Superior temporal gyrus (tissue), 1 donor: ENCODE measurements at regions not wholly inside any gene's neighbourhood (a gene's known extent, or its start where the extent isn't known, plus 50 kb on each side); places are given as distances from the start of the nearest gene placed in this dataset.
"Not testable (repeated sequence)": the region's sequence is repeated elsewhere in the genome, so short reads cannot be mapped to it uniquely, and the experiment has no call there.

ENCODE experiments used
- DNase-seq: peaks from one replicate; pipeline ENCODE4 v3.0.0-alpha.2; 2016; ENCODE audit errors: extremely low spot score

DNA sequence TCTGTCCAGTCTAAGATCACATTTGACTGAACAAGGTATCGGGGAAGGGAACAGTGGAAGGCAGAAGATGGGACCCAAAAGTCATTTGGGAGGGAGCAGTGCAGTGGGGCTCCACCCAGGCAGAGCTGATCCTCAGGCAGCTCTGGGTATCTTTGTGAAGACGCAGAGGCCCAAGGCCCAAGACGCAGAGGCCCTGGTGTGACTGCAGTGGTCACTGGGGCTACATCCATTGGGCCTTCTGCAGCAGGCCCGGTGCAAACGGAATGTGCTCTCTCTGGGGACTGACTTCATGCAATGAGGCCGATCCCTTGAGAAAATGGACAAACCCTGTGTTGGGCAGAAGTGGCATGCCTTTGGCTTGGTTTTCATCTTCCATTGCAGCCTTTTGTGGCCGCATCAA is 463.4 kb upstream of the ZNF507 start:
- DNase-seq: no peak

DNA sequence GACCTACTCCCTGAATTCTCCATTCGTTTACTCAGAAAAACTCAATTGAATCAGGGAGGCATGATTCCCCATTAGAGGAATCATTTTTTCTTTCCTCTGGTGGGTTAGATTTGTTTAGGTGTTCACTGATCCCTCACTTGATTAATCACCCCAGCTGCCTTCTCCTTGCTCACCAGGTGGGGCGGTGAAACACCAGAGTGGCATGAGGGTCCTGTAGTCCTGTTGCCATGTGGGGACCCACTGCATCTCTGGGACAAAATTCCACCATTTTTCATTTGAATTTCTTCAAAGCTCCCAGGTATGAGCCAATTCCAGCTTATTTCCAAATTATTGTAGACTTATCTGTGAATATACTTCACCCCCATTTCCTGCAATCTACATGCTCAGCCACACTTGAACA is 462.7 kb upstream of the ZNF507 start:
- no peak for DNase-seq

DNA sequence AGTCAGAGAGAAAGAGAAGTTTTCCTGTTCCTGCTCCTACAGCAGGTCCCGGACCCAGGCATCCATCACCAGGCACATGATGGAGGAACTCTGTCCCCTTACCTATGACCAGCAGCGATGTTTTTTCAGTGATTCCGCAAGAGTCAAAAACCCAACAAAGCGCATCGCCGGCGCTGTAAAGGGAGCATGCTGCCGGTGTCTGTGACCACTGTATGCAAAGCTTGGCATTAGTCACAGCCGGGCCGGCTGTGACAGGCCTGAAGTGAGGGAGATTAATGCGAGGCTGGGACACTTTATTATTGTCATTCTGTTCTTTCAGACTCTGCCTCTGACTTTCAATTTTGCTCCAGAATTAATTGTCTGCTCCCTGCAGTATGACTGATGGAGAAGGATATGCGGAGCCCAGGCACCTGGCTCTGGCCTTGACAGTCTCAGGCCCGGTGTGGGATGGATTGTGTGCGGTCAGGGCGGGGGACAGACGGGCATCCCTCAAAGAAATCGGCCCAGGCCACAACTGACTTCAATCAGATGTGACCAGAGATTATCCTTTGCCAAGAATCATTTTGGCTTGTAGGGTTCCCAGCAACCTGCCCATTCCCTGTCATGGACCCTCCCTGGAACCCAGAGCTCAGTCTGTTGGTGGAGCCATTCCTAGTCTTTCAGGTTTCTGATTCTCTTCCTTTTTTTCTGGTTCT is 462.0 kb upstream of the ZNF507 start:
- no peak for DNase-seq

DNA sequence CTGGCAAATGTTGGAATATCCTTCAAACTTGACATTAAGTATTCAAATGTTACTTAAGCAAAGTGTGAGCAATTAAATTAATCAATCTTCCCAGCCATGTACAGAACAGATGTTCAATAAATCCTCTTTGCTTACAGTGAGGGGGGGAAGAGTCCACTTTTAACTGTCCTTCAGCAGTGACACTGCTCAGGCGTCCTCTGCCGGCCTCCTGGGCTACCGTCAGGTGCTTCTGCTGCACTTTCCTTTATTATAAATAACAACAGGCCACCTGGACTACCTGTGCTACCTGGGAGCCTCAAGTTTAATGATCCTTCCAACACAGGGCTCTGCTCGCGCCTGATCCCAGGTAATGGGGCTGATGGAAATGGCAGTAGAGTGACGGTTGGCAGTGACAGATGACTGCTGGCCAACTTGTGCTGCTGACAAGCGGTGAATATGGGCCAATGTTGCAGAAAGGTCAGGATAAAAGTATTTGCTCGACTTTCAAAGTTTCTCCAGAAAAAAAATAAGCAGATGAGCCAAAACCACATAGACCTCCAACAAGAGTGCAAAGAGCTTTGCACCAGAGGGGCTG is 460.0 kb upstream of the ZNF507 start:
- DNase-seq: no peak

DNA sequence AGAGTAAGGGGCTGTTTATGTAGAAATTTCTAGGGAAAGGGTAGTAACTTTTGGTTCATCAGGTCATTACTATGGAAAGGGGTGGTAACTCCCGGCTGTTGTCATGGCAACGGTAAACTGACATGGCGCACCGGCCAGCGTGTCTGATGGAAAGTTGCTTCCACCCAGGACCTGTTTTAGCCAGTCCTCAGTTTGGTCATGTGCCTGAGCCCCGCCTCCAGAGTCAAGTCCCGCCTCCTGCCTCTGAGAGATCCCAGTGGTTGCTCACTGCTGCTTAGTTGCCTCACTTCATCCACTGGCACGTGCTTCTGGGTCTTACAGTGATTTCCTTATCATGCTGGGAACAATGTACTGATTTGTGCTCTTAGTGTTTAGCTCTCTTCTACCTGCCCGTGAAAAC is 455.2 kb upstream of the ZNF507 start:
- DNase-seq: no peak

DNA sequence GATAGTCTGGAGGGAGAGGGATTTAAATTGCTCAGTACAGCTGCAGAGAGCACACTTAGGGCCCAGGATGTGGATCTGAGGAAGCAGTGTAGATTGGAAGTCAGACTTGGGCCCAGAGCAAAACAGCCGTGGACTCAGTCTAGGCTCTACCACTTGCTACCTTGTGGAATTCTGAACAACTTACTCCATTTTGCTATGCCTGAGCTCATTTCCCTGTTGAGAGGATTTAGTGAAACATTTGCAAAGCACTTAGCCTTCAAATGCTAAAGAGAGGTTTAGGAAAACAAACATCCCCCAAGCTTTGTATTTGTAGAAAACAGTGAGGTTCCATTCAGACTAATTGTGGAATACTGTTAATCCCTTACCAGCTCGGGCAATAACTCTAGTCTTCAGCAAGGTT is 453.4 kb upstream of the ZNF507 start:
- no peak for DNase-seq

DNA sequence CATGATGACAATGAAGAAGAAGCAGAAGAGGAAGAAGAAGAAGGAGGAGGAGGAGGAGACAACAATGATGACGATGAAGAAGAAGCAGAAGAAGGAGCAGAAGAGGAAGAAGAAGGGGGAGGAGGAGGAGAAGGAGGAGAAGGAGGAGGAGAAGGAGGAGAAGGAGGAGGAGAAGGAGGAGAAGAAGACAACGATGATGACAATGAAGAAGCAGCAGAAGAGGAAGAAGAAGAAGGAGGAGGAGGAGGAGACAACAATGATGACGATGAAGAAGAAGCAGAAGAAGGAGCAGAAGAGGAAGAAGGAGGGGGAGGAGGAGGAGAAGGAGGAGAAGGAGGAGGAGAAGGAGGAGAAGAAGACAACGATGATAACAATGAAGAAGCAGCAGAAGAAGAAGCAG is 451.9 kb upstream of the ZNF507 start:
- DNase-seq: not testable (repeated sequence)

DNA sequence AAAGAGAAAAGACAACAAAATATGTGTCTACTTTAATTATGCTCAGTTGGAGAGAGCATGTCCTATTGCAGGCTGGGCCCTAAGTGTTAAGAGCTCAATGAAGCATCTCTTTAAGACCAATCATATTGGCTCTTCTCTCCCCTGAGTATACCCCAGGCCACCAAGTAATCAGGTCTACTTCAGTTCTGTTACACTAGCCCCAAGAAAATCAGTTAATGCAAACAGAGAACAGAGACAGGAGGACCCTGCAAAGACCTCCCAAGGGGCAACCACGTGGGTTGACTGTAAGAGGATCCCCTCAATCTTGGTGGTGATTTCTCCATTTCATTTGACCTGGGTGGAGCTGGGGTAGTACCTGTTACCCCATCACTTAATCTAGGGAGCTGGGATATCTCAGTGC is 451.0 kb upstream of the ZNF507 start:
- DNase-seq: no peak

DNA sequence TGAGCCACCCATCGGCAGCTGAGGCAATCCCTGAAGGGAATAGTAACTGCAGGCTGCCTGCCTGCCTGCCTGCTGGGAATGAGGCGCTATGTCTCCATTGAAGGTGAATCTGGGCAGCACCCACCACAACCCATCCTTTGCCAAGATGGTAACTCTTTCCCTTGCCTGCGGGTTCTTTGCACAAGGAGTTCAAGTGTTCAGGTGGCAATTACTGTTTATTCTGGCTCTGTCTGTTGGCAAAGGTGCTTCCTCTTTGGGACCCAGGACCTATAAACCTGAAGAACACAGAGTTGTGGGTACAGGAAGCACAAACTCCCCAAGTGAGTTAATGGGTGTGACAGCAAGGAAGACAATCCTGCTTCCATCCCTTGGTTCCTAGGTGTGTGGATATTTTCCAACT is 448.1 kb upstream of the ZNF507 start:
- DNase-seq: no peak

DNA sequence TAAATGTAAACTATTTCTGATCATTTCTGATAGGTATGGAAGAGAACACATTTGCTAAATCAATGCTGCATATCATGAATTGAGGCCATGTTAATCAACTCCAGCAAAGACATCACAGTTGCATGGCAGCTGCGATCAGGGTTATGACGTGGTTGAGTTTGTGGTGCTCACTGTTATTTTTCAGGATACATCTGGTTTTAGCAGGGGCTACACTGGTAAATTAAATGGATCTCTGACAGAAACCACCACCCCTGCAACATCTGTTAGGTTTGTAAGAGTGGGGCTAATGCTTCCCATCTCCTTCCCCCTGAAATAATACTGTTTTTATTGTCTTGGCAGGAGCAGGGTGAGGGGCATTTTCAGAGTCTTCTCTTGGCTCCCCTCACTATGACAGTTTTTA is 444.4 kb upstream of the ZNF507 start:
- DNase-seq: no peak

DNA sequence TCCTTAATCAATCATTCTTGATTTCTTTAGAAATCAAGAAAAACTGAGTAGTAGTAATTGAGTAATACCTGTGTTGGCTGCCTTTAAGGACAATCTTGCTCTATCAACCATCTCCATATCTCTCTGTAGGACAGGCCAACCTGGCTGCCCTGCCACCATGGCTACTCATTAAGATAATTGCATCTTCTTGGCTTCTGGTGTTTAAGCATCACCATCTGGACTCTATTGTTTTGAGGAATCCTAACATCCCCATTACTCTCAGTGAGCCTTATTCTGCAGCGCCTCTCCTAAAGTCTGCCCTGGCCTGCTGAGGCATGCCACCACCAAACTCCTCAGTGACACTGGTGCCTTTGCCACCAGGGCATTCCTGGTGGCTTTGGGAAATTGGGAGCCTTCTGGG is 442.6 kb upstream of the ZNF507 start:
- DNase-seq: no peak

DNA sequence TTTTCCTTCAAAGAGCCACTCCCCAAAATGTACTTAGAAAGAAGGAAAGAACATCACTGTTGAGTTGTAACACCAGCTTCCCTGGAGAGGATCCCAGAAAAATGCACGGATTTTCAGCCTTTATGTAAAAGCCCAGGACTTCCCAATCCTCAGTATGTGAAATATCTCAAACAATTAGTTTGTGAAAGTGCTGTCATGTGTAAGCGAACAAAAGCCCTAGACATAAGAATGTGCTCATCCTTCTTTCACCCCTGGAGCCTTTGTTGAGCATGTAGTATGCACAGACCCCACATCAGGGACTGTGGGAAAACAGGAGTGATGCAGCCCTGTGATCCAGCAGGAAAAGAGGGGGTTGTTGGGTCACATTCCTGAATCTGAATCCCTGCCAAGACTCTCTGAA is 441.4 kb upstream of the ZNF507 start:
- peak; percentile 18 for DNase-seq

DNA sequence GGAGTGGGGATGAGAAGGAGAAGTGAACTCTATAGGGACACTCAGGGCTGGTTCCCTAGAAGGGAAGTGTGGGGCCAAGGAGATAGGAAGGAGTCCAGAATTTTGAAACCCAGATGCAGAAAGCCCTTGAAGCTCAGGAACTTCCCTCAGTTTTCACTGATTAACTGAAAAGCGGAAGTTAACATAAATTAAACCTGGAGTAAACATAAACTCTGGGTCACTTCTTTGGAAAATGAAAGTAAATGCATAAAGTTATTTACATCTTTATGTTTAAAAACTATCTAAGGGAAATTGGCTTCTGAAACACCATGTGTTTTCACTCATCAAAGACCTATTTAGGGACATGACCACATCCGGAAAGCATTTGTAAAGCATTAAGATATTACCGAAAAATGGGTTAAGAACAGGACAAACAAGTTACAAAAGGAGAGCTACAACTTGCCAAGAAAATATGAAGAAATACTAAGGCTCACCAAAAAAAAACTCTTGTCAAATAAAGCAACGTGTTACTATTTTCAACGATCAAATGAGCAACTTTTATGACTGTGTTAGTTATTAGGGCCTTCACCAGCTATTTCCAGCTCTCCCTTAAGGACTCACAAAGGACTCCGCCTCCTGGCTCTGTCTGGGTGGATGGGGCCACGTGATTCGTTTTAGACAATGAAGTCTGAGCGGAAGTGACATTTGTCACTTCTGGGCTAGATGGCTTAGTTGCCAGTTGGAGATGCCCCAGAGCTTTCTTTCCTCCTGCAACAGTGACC is 439.1 kb upstream of the ZNF507 start:
- DNase-seq: no peak

DNA sequence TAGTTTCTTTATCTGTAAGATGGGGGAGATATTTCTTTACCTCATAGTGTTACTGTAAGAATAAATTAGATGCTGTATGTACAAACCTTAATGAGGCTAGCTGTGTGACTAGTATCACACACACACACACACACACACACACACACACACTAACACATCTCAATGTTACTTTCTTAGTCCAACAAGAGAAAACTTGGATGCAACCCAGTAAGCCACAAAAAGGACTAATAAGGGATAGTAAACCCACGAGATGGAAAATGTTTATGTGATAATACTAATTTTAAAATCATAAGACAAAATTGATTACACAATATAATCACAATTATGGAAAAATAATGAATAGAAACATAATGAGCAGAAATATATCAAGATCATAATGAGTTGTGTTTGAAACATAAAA is 437.7 kb upstream of the ZNF507 start:
- no peak for DNase-seq

DNA sequence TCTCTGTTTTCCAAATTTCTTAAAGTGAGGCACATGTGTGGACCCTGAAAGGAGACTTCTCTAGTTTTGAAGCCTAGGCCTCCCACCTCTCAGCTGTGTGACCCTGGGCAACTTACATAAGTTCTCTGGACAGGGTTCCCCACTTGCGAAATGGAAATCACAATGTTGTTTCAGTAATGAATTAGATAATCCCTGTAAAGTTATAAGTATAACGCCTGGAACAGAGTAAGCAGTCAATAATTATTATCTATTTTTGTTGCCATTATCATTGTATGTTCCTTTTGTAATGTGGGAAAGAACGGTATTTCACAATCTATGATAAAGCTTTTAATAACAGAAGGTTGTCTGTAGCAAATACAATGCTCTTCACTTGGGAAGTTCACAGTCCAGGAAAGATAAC is 437.3 kb upstream of the ZNF507 start:
- no peak for DNase-seq

DNA sequence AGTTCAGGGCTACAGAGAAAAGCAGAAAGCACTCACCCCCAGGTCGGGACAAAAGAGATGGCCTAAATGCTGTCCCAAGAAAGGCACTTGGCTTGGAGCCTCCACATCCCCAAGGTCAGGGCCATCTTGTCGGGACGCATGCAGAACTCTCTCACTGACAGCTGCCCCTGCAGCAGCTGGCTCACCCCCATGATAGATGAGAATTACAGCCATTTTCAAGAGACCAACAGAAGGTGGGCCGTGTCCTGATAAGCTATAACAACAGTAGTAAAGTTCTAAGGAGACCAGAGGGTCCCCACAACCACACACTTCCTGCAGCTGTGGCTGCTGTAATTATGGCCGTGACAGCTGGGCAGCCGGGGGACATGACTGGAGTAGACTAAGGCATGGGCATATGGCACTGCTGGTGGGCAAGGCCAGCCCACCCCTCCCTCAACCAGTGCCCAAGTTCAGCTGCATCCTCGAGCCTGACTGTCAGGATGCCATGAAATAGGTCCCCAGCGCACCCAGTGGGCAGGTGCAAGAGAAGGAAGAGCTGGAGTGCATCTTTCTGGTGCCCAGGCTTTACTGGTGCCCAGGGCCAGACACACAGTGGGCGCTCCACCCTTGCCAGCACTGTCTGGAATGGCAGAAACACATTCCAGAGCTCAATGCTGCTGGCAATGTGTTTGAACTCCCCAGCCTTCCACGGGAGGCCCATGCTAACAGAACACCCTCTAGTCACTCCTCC is 436.7 kb upstream of the ZNF507 start:
- no peak for DNase-seq

DNA sequence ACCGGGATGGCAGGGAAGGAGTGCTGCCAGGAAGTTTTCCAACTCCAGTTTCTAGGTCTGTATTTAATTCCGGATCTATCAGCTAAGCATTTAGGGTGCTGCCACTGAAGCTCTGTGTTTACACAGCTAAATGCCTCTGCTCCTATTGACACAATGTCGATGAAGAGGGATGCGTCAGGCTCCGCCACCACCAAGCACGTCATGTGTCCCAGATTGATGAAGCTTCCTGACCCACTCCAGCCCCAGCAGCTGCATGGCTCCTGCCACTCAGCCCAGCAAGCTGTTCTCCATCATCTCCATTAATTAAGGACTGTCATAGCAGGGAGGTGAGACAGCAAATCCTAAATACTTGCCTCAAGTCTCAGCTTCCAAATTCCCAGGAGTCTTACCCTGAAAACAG is 435.2 kb upstream of the ZNF507 start:
- no peak for DNase-seq

DNA sequence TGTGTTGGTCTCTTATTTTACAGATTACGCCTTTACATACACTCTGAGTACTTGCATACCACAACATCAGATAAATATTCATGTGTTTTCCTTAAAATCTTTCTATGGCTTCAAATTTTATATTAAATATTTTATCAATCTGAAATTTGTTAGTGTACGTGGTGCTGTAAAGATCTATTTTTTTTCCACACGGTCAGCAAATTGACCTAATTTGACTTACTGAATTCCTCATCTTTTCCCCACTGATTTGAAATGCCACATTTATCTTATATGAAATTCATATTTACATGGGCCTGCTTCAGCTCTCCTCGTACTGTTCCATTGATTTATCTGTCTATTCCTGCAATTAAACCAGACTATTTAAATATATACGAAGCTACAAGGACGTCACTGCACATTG is 433.8 kb upstream of the ZNF507 start:
- no peak for DNase-seq

DNA sequence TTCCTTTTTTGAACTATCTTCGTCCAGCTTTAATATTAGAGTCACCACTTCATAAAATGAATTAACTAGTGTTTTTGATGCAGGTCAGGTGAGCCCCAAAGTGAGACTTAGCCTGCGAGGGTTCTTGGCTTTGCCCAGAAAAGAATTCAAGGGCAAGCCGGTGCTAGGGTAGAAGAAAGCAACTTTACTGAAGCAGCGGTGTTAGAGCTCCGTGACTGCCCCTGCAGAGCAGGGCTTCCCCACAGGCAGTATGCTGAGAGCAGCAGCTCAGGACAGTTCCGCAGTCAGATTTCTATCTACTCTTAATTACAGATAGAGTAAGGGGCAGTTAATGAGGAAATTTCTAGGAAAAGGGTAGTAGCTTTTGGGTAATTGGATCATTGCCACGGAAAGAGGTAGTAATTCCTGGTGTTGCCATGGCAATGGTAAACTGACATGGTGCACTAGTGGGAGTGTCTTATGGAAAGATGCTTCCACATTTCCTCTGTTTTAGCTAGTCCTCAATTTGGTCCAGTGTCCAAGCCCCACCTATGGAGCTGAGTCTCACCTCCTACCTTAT is 432.2 kb upstream of the ZNF507 start:
- no peak for DNase-seq

DNA sequence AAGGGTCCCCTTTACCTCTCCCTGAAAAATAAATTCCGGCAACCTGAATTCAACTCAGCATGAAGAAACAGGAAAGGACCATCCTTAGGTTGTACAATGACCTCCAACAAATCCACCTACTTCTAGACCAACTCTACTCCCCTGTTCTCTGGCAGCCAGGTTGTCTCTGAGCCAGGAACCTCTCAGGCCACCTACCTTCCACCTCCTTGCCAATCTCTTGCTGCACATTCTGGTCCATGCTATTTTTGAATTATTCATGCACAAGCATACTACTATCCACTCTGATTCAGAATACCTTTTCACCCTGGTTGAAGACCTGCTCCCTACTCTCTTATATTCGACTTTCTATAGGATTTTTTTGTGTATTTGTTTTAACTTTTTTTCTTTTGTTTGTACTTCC is 415.0 kb upstream of the ZNF507 start:
- DNase-seq: no peak

DNA sequence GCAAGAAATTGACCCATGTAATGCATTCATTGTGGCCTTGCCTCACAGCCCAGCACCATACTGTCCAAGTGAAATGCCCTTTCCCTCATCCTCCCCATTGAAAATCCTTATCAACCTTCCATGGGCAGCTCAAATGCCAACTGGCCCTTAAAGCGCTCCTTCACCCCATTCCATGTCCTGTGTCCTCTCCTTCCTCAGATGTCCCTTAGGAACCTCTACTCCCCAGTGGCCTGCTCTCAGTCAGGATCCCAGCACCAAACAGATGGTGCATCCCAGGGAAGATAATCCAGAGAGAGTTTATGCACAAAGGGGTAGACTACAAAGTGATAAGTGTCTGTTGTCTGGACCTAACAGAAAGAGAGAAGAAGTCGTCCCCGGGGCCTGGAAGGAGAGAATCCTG is 407.4 kb upstream of the ZNF507 start:
- no peak for DNase-seq

DNA sequence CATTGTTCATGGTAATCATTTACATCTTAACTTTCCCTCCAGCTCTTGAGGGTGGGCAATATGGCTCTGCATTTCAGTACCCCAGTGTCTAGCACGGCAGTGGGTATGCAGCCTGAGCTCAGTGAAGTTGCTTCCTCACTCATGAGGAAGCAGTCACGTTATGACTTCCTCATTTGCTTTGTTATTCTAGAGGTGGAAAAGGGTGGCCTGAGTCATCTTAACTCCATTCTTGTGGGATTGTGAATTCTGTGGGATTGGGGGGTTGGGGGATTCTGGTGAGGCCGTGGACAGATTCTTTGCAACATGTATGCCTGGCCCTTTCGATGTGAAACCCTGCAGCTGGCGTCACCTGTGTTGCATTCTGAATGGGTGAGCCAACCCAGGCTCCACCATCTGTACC is 406.7 kb upstream of the ZNF507 start:
- no peak for DNase-seq
